Neural cell (in vitro differentiated cells): ENCODE measurements at regions not wholly inside any gene's neighbourhood (a gene's known extent, or its start where the extent isn't known, plus 50 kb on each side); places are given as distances from the start of the nearest gene placed in this dataset.

Experiments
- H2AFZ ChIP-seq: fragments of 200-600, 300-800 bp; sonication (generic), shearing (Covaris generic); 2 replicates; pipeline ENCODE4 v1.6.0; 2014; ENCODE audit warnings: low read depth, mild to moderate bottlenecking, antibody characterized with exemption, low read length, moderate library complexity
- H3F3A ChIP-seq: fragments of 200-600 bp; shearing (Covaris generic); 2 replicates; pipeline ENCODE4 v1.6.1; 2016; ENCODE audit warnings: mild to moderate bottlenecking, moderate library complexity, mixed read lengths, antibody characterized with exemption, low read length; ENCODE audit not compliant: insufficient read depth, poor library complexity, severe bottlenecking
- H3K27ac ChIP-seq: fragments of 200-600, 300-800 bp; sonication (generic), shearing (Covaris generic); 2 replicates; pipeline ENCODE4 v1.5.1; 2014; ENCODE audit warnings: mild to moderate bottlenecking, low read length, moderate library complexity
- H3K27me3 ChIP-seq: fragments of 300-800, 200-600 bp; sonication (generic), shearing (Covaris generic); 2 replicates; pipeline ENCODE4 v1.6.0; 2014; ENCODE audit warnings: mild to moderate bottlenecking, low read depth, low read length, moderate library complexity; ENCODE audit not compliant: insufficient read depth
- H3K36me3 ChIP-seq: fragments of 300-800, 200-600 bp; sonication (generic), shearing (Covaris generic); 2 replicates; pipeline ENCODE4 v1.5.1; 2014; ENCODE audit warnings: mild to moderate bottlenecking, antibody characterized with exemption, low read length, moderate library complexity; ENCODE audit not compliant: insufficient read depth
- H3K4me2 ChIP-seq: fragments of 300-800, 200-600 bp; sonication (generic), shearing (Covaris generic); 2 replicates; pipeline ENCODE4 v1.6.0; 2014; ENCODE audit warnings: mild to moderate bottlenecking, low read length
- H3K4me3 ChIP-seq: fragments of 300-800, 200-600 bp; sonication (generic), shearing (Covaris generic); 2 replicates; pipeline ENCODE4 v1.5.1; 2014; ENCODE audit warnings: mild to moderate bottlenecking, low read length, moderate library complexity
- H3K79me2 ChIP-seq: fragments of 200-600 bp; shearing (Covaris generic); replicated peaks from 2 replicates; pipeline ENCODE4 v1.6.0; 2014; ENCODE audit warnings: mild to moderate bottlenecking, low read length, moderate library complexity; ENCODE audit not compliant: insufficient read depth
- H3K9ac ChIP-seq: fragments of 300-800, 200-600 bp; sonication (generic), shearing (Covaris generic); 2 replicates; pipeline ENCODE4 v1.6.1; 2016; ENCODE audit warnings: mild to moderate bottlenecking, low read length, mixed read lengths
- H3K9me2 ChIP-seq: fragments of 200-600 bp; shearing (Covaris generic); 2 replicates; pipeline ENCODE4 v1.6.1; 2016; ENCODE audit warnings: mild to moderate bottlenecking, low read length, mixed read lengths; ENCODE audit not compliant: insufficient read depth
- H3K9me3 ChIP-seq: fragments of 200-600, 300-800 bp; sonication (generic), shearing (Covaris generic); 2 replicates; pipeline ENCODE4 v1.6.1; 2016; ENCODE audit warnings: mild to moderate bottlenecking, mixed run types, low read length, moderate library complexity, mixed read lengths
- H4K20me1 ChIP-seq: fragments of 200-600 bp; shearing (Covaris generic); 2 replicates; pipeline ENCODE4 v1.6.1; 2016; ENCODE audit warnings: mild to moderate bottlenecking, mixed run types; ENCODE audit not compliant: insufficient read depth
- CTCF ChIP-seq: fragments of 450-650 bp; IDR thresholded peaks from 2 replicates; pipeline ENCODE4 v1.5.1; 2014; ENCODE audit warnings: antibody characterized with exemption, mild to moderate bottlenecking, moderate library complexity; ENCODE audit not compliant: poor library complexity, severe bottlenecking
- EP300 ChIP-seq: fragments of 450-650 bp; conservative IDR thresholded peaks from 2 replicates; pipeline ENCODE4 v1.6.1; 2014; ENCODE audit warnings: antibody characterized with exemption, mild to moderate bottlenecking, moderate library complexity; ENCODE audit not compliant: poor library complexity, severe bottlenecking
- EZH2 ChIP-seq: fragments of 200-600, 300-800 bp; shearing (Covaris generic), sonication (generic); IDR thresholded peaks from 2 replicates; pipeline ENCODE4 v1.6.1; 2014; ENCODE audit warnings: antibody characterized with exemption, low read length, borderline replicate concordance, mild to moderate bottlenecking; ENCODE audit not compliant: insufficient read depth, poor library complexity, severe bottlenecking
- MXI1 ChIP-seq: fragments of 450-650 bp; conservative IDR thresholded peaks from 2 replicates; pipeline ENCODE4 v1.6.1; 2014; ENCODE audit warnings: antibody characterized with exemption, mild to moderate bottlenecking; ENCODE audit not compliant: poor library complexity, severe bottlenecking
- POLR2AphosphoS5 ChIP-seq: IDR thresholded peaks from 2 replicates; pipeline ENCODE4 v1.6.1; 2012
- RAD21 ChIP-seq: fragments of 450-650 bp; conservative IDR thresholded peaks from 2 replicates; pipeline ENCODE4 v1.6.1; 2014; ENCODE audit warnings: antibody characterized with exemption, mild to moderate bottlenecking, moderate library complexity
- REST ChIP-seq: IDR thresholded peaks from 2 replicates; pipeline ENCODE4 v1.6.1; 2012; ENCODE audit warnings: borderline replicate concordance
- SMC3 ChIP-seq: fragments of 450-650 bp; conservative IDR thresholded peaks from 2 replicates; pipeline ENCODE4 v1.6.1; 2014; ENCODE audit warnings: antibody characterized with exemption, mild to moderate bottlenecking, moderate library complexity; ENCODE audit not compliant: poor library complexity
- TAF1 ChIP-seq: IDR thresholded peaks from 2 replicates; pipeline ENCODE4 v1.6.1; 2012; ENCODE audit warnings: low read depth

GRCh38 chr7:68562323-68562899, 1035.9 kb upstream of the AUTS2 start:
- no peak overlapping the region for H2AFZ ChIP-seq
- H3K9ac ChIP-seq, result no peak overlapping the region
- no peaks in the 10 kb centered on the region for H3K9me3 ChIP-seq
- no peaks in the 10 kb centered on the region for H3F3A ChIP-seq
- no peaks in the 10 kb centered on the region for H3K79me2 ChIP-seq
- no peaks in the 10 kb centered on the region for H3K27me3 ChIP-seq
- no peak overlapping the region for H3K27ac ChIP-seq
- no peaks in the 10 kb centered on the region for H3K36me3 ChIP-seq
- H3K4me2 ChIP-seq, result no peak overlapping the region
- H3K9me2 ChIP-seq, result no peaks in the 10 kb centered on the region
- no peak overlapping the region for H3K4me3 ChIP-seq
- no peak for TF ChIP-seq POLR2AphosphoS5
- TF ChIP-seq SMC3, result no peak
- no peak for TF ChIP-seq TAF1
- no peak for TF ChIP-seq REST
- no peak for TF ChIP-seq EP300
- TF ChIP-seq MXI1, result no peak
- H4K20me1 ChIP-seq, result no peaks in the 10 kb centered on the region

GRCh38 chr7:68564306-68565135, 1033.8 kb upstream of the AUTS2 start:
- Histone ChIP-seq H3K9ac (no peak overlapping the region), H4K20me1 (no peaks in the 10 kb centered on the region), H3K9me2 (no peaks in the 10 kb centered on the region), H3K27ac (no peak overlapping the region), H3K4me3 (no peak overlapping the region), H3K9me3 (no peaks in the 10 kb centered on the region), H3K4me2 (no peak overlapping the region), H3K36me3 (no peaks in the 10 kb centered on the region), H2AFZ (no peak overlapping the region), H3K79me2 (no peaks in the 10 kb centered on the region), H3K27me3 (no peaks in the 10 kb centered on the region), H3F3A (no peaks in the 10 kb centered on the region)
- TF ChIP-seq POLR2AphosphoS5, result no peak
- no peak for TF ChIP-seq EZH2
- no peak for TF ChIP-seq TAF1
- TF ChIP-seq RAD21, result no peak
- no peak for TF ChIP-seq SMC3

GRCh38 chr7:68571286-68571685, 1027.0 kb upstream of the AUTS2 start:
- H3K9me3 ChIP-seq, result no peaks in the 10 kb centered on the region
- no peaks in the 10 kb centered on the region for H3F3A ChIP-seq

More at GRCh38 chr7:68571286-68571685, 1027.0 kb upstream of the AUTS2 start:
- Histone ChIP-seq H3K36me3 (no peaks in the 10 kb centered on the region), H4K20me1 (no peaks in the 10 kb centered on the region), H3K9ac (no peak overlapping the region), H3K79me2 (no peaks in the 10 kb centered on the region), H3K4me2 (no peak overlapping the region), H3K4me3 (no peak overlapping the region), H2AFZ (no peak overlapping the region), H3K27ac (no peak overlapping the region), H3K9me2 (no peaks in the 10 kb centered on the region), H3K27me3 (no peaks in the 10 kb centered on the region)
- TF ChIP-seq SMC3, result no peak
- TF ChIP-seq TAF1, result no peak
- TF ChIP-seq POLR2AphosphoS5, result no peak
- TF ChIP-seq CTCF, result no peak
